ENCODE measurements at regions not wholly inside any gene's neighbourhood (a gene's known extent, or its start where the extent isn't known, plus 50 kb on each side); places are given as distances from the start of the nearest gene placed in this dataset.

DNA sequence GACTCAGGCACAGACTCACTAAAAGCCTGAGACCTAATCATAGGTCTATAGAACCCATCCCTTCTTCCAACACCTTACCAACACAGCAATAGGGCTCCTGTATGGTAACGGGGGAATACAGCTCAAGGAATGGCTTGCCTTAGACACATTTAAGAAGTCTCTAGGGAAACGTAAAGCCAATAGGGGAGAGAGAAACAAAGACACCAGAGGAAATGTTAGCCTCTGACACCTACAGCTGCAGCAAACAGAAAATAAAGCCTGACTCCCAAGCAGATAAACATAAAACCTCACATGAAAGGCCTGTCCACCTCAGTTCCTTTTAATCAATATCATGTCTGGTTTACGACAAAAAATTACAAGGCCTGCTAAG lies 51.1 kb upstream of the NCOA1 start:
- no peaks in the 10 kb centered on the region for H3K36me3 ChIP-seq (ENCODE audit: low read depth)
- no peak for ATAC-seq (ENCODE audit: low read depth)

DNA sequence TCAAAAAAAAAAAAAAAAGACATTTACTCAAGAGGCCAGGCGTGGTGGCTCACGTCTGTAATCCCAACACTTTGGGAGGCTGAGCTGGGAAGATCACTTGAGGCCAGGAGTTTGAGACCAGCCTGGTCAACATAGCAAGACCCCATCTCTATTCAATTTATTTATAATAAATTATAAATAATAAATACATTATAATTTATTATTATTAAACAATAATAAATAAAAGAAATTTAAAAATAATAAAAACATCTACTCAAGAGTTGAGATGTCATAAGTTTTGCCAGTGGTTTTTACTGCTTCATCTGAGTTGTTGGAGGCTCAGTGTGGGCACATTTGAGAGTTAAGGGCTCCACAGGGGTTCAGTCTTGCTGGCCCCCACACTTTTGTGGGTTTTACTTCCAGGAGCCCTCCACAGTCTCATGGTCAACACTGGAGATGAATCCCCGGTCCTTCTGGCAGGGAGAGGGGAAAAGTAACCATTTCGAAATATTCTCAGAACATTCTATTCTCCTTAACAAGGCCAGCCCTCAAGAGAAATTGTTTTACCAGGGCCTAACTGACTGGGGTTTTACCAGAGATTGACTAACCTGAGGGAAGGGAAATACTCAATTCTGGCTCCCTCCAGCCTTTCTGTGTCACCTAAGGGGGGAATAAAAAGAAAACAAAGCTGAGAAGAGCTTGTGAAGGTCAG lies 51.6 kb upstream of the NCOA1 start:
- H3K27ac ChIP-seq (ENCODE audit: poor library complexity, severe bottlenecking) = no peak overlapping the region
- no peaks in the 10 kb centered on the region for H3K9me3 ChIP-seq (ENCODE audit: severe bottlenecking)
- H3K4me3 ChIP-seq (ENCODE audit: severe bottlenecking) = no peak overlapping the region
- ATAC-seq (ENCODE audit: low read depth) = no peak
- DNase-seq (ENCODE audit: low spot score) = no peak
- TF ChIP-seq, protein P1, sequence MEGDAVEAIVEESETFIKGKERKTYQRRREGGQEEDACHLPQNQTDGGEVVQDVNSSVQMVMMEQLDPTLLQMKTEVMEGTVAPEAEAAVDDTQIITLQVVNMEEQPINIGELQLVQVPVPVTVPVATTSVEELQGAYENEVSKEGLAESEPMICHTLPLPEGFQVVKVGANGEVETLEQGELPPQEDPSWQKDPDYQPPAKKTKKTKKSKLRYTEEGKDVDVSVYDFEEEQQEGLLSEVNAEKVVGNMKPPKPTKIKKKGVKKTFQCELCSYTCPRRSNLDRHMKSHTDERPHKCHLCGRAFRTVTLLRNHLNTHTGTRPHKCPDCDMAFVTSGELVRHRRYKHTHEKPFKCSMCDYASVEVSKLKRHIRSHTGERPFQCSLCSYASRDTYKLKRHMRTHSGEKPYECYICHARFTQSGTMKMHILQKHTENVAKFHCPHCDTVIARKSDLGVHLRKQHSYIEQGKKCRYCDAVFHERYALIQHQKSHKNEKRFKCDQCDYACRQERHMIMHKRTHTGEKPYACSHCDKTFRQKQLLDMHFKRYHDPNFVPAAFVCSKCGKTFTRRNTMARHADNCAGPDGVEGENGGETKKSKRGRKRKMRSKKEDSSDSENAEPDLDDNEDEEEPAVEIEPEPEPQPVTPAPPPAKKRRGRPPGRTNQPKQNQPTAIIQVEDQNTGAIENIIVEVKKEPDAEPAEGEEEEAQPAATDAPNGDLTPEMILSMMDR (IDR thresholded peaks at IDR 0.05; ENCODE audit: poor library complexity, severe bottlenecking) = no peak
- no peaks in the 10 kb centered on the region for H3K36me3 ChIP-seq (ENCODE audit: low read depth)
- H3K4me1 ChIP-seq (ENCODE audit: insufficient read depth, poor library complexity, severe bottlenecking) = no peaks in the 10 kb centered on the region
- no peaks in the 10 kb centered on the region for H3K27me3 ChIP-seq (ENCODE audit: insufficient read depth, poor library complexity, severe bottlenecking)

More for the DNA sequence above, 51.1 kb upstream of the NCOA1 start:
- H3K27me3 ChIP-seq (ENCODE audit: insufficient read depth, poor library complexity, severe bottlenecking) = no peaks in the 10 kb centered on the region
- DNase-seq (ENCODE audit: low spot score) = no peak
- H3K4me3 ChIP-seq (ENCODE audit: severe bottlenecking) = no peak overlapping the region
- no peaks in the 10 kb centered on the region for H3K9me3 ChIP-seq (ENCODE audit: severe bottlenecking)
- TF ChIP-seq, protein P1 (IDR thresholded peaks at IDR 0.05; ENCODE audit: poor library complexity, severe bottlenecking) = no peak
- no peaks in the 10 kb centered on the region for H3K4me1 ChIP-seq (ENCODE audit: insufficient read depth, poor library complexity, severe bottlenecking)
- H3K27ac ChIP-seq (ENCODE audit: poor library complexity, severe bottlenecking) = no peak overlapping the region

DNA sequence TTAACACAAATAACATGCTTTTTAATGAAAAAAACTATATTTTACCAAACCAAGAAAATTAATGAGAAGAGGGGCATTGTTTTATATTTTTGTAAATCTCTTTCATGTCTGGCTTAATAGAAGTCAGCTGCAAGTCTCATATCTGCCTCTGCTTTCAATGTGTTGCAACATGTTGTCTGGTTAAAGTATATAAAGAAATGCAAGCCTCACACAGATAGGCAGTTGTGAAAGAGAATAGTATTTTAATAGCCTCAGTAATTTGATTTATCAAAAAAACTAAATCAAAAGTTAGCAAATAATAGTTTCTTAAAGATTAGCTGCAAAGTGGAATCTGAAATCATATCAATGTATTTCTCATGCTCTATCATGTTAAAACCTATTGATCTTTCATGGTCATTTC lies 52.9 kb upstream of the NCOA1 start:
- TF ChIP-seq, protein P1 (IDR thresholded peaks at IDR 0.05; ENCODE audit: poor library complexity, severe bottlenecking) = no peak

DNA sequence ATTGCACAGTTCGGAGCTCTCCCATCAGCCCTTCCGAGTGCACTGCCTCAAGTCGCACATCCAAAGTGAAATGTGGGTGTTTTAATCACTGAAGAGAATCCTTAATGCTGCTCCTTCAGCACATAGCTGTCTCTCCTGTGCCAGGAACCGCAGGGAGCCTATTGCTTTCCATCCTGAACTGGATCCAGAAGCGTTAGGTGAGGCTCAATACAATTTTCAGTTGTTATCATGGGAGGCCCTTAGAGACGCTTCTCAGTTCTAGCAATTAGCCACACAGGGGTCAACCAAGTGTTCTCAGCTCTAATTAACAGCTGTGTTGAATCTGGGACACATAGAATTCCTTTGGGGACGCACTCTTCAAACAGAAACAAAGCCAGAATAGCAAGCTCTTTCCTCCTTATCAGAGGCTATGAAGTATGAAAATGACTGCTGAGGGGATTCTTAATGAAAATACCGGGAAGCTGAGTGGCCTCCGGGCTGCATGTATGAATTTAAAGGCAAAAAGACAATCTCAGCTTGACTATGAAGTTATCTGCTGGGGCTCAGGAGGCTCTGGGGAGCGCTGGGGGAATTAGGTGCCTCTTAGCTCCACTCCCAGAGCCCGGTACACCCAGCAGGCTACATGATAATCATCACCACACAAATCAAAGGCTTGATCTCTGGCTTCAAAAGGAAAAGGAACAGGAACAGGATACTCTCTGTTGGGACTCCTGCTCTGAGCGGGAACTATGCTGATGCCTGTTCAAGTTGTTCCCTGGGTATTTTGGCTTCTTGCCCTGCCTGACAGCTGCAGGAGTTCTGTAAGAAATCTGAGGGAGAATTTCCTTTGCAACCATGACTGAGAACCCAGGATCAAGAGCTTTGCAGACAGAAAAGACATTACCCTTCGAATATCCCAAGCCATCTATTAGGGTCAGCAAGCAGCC lies 55.4 kb upstream of the NCOA1 start:
- no peaks in the 10 kb centered on the region for H3K9me3 ChIP-seq (ENCODE audit: severe bottlenecking)
- ATAC-seq (ENCODE audit: low read depth) (no peak), DNase-seq (ENCODE audit: low spot score) (no peak)
- TF ChIP-seq, protein P1 (IDR thresholded peaks at IDR 0.05; ENCODE audit: poor library complexity, severe bottlenecking) = no peak
- no peaks in the 10 kb centered on the region for H3K27me3 ChIP-seq (ENCODE audit: insufficient read depth, poor library complexity, severe bottlenecking)
- H3K4me1 ChIP-seq (ENCODE audit: insufficient read depth, poor library complexity, severe bottlenecking) = no peaks in the 10 kb centered on the region
- no peak overlapping the region for H3K27ac ChIP-seq (ENCODE audit: poor library complexity, severe bottlenecking)
- H3K4me3 ChIP-seq (ENCODE audit: severe bottlenecking) = no peak overlapping the region
- no peaks in the 10 kb centered on the region for H3K36me3 ChIP-seq (ENCODE audit: low read depth)

More for the DNA sequence above, 52.9 kb upstream of the NCOA1 start:
- DNase-seq (ENCODE audit: low spot score) (no peak), ATAC-seq (ENCODE audit: low read depth) (no peak)
- H3K36me3 ChIP-seq (ENCODE audit: low read depth) = no peaks in the 10 kb centered on the region
- H3K9me3 ChIP-seq (ENCODE audit: severe bottlenecking) = no peaks in the 10 kb centered on the region
- H3K27me3 ChIP-seq (ENCODE audit: insufficient read depth, poor library complexity, severe bottlenecking) = no peaks in the 10 kb centered on the region
- H3K27ac ChIP-seq (ENCODE audit: poor library complexity, severe bottlenecking) = no peak overlapping the region
- H3K4me1 ChIP-seq (ENCODE audit: insufficient read depth, poor library complexity, severe bottlenecking) = no peaks in the 10 kb centered on the region
- H3K4me3 ChIP-seq (ENCODE audit: severe bottlenecking) = no peak overlapping the region

Data from RWPE2 (cell line).